Right cardiac atrium (tissue), 5 donors: ENCODE measurements at regions not wholly inside any gene's neighbourhood (a gene's known extent, or its start where the extent isn't known, plus 50 kb on each side); places are given as distances from the start of the nearest gene placed in this dataset.

Experiments used
- ATAC-seq, 2 donors: fragments of 200-7000 bp; cut with Tn5 transposase; one replicate each; pipeline versions ENCODE4 v1.8.0 to v1.9.1; 2020; ENCODE audit warnings: moderate library complexity in 2 of 2, mild to moderate bottlenecking in 1 of 2
- DNase-seq, 3 donors: peaks; one replicate each; pipeline ENCODE4 v3.0.0-alpha.2; 2020
- H3K27ac ChIP-seq: one replicate; pipeline ENCODE4 v1.5.1; 2013; ENCODE audit warnings: mild to moderate bottlenecking, low read length, control low read depth, moderate library complexity
- H3K27me3 ChIP-seq: one replicate; pipeline ENCODE4 v1.6.1; 2013; ENCODE audit not compliant: control insufficient read depth, insufficient read depth
- H3K4me1 ChIP-seq: one replicate; pipeline ENCODE4 v1.6.1; 2013; ENCODE audit warnings: low read length; ENCODE audit not compliant: control insufficient read depth, insufficient read depth
- H3K4me3 ChIP-seq: one replicate; pipeline ENCODE4 v1.5.1; 2013; ENCODE audit warnings: low read length, control low read depth
- H3K9me3 ChIP-seq: one replicate; pipeline ENCODE4 v1.6.1; 2013; ENCODE audit warnings: low read length; ENCODE audit not compliant: control insufficient read depth
- WGBS: extraction: QIAGEN DNeasy Blood & Tissue Kit; methylation state at CpG from one replicate; pipeline ENCODE4 v1.1.7; 2013; 5-methylcytosine and 5-hydroxymethylcytosine counted together
- intact Hi-C, 4 donors: fragments of 100-400 bp; cut with DNase I; formaldehyde crosslinking; loops; one replicate each; pipeline versions ENCODE4 v1.11.0 to v1.14.0; 2022 to 2023
- donor health status: healthy with polysubstance abuse.
- donor health status: DM: no; HTN: yes; CAD: no.
- donor health status: DM: no; HTN: no; CAD: no.
- donor health status: DM: no; HTN: yes; CAD: no; lungs with severe emphysema.
- donor health status: DM: yes; HTN: yes; CAD: no.

GRCh38 chr12:78306236-78306635, 475.5 kb downstream of the NAV3 start:
- DNase-seq (no peak), ATAC-seq (no peak)
- H3K4me3 ChIP-seq, result no peak overlapping the region
- no peaks in the 10 kb centered on the region for H3K4me1 ChIP-seq
- intact Hi-C loops, result no loop called here
- H3K9me3 ChIP-seq, result no peaks in the 10 kb centered on the region
- H3K27me3 ChIP-seq, result no peaks in the 10 kb centered on the region
- no peak overlapping the region for H3K27ac ChIP-seq

GRCh38 chr12:78308701-78309100, 478.0 kb downstream of the NAV3 start:
- no peaks in the 10 kb centered on the region for H3K27me3 ChIP-seq
- no peaks in the 10 kb centered on the region for H3K4me1 ChIP-seq
- no peaks in the 10 kb centered on the region for H3K9me3 ChIP-seq
- intact Hi-C loops, result no loop called here
- H3K27ac ChIP-seq, result no peak overlapping the region
- ATAC-seq, result no peak
- H3K4me3 ChIP-seq, result no peak overlapping the region
- no peak for DNase-seq

- no peak for ATAC-seq
- no peak for DNase-seq
- intact Hi-C loops, result no loop called here
- Histone ChIP-seq H3K27me3 (no peaks in the 10 kb centered on the region), H3K4me3 (no peak overlapping the region), H3K27ac (no peak overlapping the region), H3K9me3 (no peaks in the 10 kb centered on the region), H3K4me1 (no peaks in the 10 kb centered on the region)
- WGBS, result 72% methylated on average over 3 of the region's 3 CpGs
Observed at GRCh38 chr12:78315028-78315427, 484.3 kb downstream of the NAV3 start.

GRCh38 chr12:78316136-78316535, 485.4 kb downstream of the NAV3 start:
- intact Hi-C loops, result no loop called here
- no peak for DNase-seq
- no peaks in the 10 kb centered on the region for H3K9me3 ChIP-seq
- WGBS, result 49% methylated on average over 4 of the region's 4 CpGs
- ATAC-seq, result no peak
- no peaks in the 10 kb centered on the region for H3K27me3 ChIP-seq
- no peak overlapping the region for H3K27ac ChIP-seq
- H3K4me1 ChIP-seq, result no peaks in the 10 kb centered on the region
- H3K4me3 ChIP-seq, result no peak overlapping the region

- no peak for ATAC-seq
- WGBS, result 59% methylated on average over 2 of the region's 2 CpGs
- no peaks in the 10 kb centered on the region for H3K27me3 ChIP-seq
Observed at GRCh38 chr12:78316631-78317468, 486.2 kb downstream of the NAV3 start.

GRCh38 chr12:78321696-78322095, 491.0 kb downstream of the NAV3 start:
- no peak overlapping the region for H3K4me3 ChIP-seq
- intact Hi-C loops, result no loop called here
- no peaks in the 10 kb centered on the region for H3K9me3 ChIP-seq
- no peak for DNase-seq
- 82% methylated on average over 2 of the region's 2 CpGs for WGBS
- H3K27ac ChIP-seq, result no peak overlapping the region
- H3K4me1 ChIP-seq, result no peaks in the 10 kb centered on the region
- no peaks in the 10 kb centered on the region for H3K27me3 ChIP-seq
- ATAC-seq, result no peak

More at GRCh38 chr12:78316631-78317468, 486.2 kb downstream of the NAV3 start:
- H3K4me3 ChIP-seq, result no peak overlapping the region
- H3K27ac ChIP-seq, result no peak overlapping the region
- H3K9me3 ChIP-seq, result no peaks in the 10 kb centered on the region
- no peaks in the 10 kb centered on the region for H3K4me1 ChIP-seq
- intact Hi-C loops, result no loop called here
- DNase-seq, result no peak

- ATAC-seq, result no peak
Observed at GRCh38 chr12:78323226-78323625, 492.5 kb downstream of the NAV3 start.

GRCh38 chr12:78324234-78324633, 493.5 kb downstream of the NAV3 start:
- H3K4me1 ChIP-seq, result no peaks in the 10 kb centered on the region
- intact Hi-C loops, result no loop called here
- H3K4me3 ChIP-seq, result no peak overlapping the region
- ATAC-seq (no peak), DNase-seq (no peak)
- no peaks in the 10 kb centered on the region for H3K27me3 ChIP-seq
- no peaks in the 10 kb centered on the region for H3K9me3 ChIP-seq
- H3K27ac ChIP-seq, result no peak overlapping the region
- WGBS, result 42% methylated on average over 2 of the region's 2 CpGs

More at GRCh38 chr12:78323226-78323625, 492.5 kb downstream of the NAV3 start:
- H3K4me3 ChIP-seq, result no peak overlapping the region
- intact Hi-C loops, result no loop called here
- no peak overlapping the region for H3K27ac ChIP-seq
- no peaks in the 10 kb centered on the region for H3K9me3 ChIP-seq
- no peaks in the 10 kb centered on the region for H3K27me3 ChIP-seq
- no peaks in the 10 kb centered on the region for H3K4me1 ChIP-seq
- no peak for DNase-seq

GRCh38 chr12:78328524-78328923, 497.8 kb downstream of the NAV3 start:
- no peaks in the 10 kb centered on the region for H3K9me3 ChIP-seq
- no peak for DNase-seq
- no peak overlapping the region for H3K27ac ChIP-seq
- ATAC-seq, result no peak
- 81% methylated on average over 4 of the region's 4 CpGs for WGBS
- intact Hi-C loops, result no loop called here
- H3K4me3 ChIP-seq, result no peak overlapping the region
- H3K4me1 ChIP-seq, result no peaks in the 10 kb centered on the region
- no peaks in the 10 kb centered on the region for H3K27me3 ChIP-seq

GRCh38 chr12:78330131-78330530, 499.4 kb downstream of the NAV3 start:
- Histone ChIP-seq H3K27ac (no peak overlapping the region), H3K9me3 (no peaks in the 10 kb centered on the region), H3K27me3 (no peaks in the 10 kb centered on the region), H3K4me3 (no peak overlapping the region), H3K4me1 (no peaks in the 10 kb centered on the region)
- intact Hi-C loops, result no loop called here
- ATAC-seq (no peak), DNase-seq (no peak)
- WGBS, result 81% methylated on average over 1 of the region's 1 CpG

- Histone ChIP-seq H3K4me1 (no peaks in the 10 kb centered on the region), H3K27me3 (no peaks in the 10 kb centered on the region), H3K4me3 (no peak overlapping the region), H3K27ac (no peak overlapping the region), H3K9me3 (no peaks in the 10 kb centered on the region)
- no peak for DNase-seq
- intact Hi-C loops, result no loop called here
- ATAC-seq, result no peak
- WGBS, result 58% methylated on average over 2 of the region's 2 CpGs
Observed at GRCh38 chr12:78331181-78331580, 500.5 kb downstream of the NAV3 start.

- Histone ChIP-seq H3K4me1 (no peaks in the 10 kb centered on the region), H3K27ac (no peak overlapping the region), H3K27me3 (no peaks in the 10 kb centered on the region), H3K9me3 (no peaks in the 10 kb centered on the region), H3K4me3 (no peak overlapping the region)
- DNase-seq (no peak), ATAC-seq (no peak)
- intact Hi-C loops, result no loop called here
- WGBS, result 21% methylated on average over 3 of the region's 3 CpGs
Observed at GRCh38 chr12:78331753-78332152, 501.1 kb downstream of the NAV3 start.
